ENCODE measurements at regions not wholly inside any gene's neighbourhood (a gene's known extent, or its start where the extent isn't known, plus 50 kb on each side); places are given as distances from the start of the nearest gene placed in this dataset.

DNA sequence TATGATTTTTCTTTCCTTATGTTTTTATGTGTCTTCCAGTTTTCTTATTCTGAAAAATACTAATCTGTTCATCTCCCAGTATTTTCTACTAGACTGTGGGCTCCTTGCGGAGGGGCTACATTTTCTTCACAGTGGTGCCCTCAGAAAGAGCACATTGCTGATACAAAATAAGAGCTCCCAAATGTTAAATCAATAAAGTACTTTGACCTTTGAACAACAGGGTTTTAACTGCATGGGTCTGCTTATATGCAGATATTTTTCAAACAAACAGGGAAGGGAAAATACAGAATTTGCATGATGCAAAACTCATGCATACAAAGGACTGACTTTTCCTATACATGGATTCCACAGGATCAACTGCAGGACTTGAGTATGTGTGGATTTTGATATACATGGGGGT is 79.9 kb upstream of the ACO1 start:
- no peak for TF ChIP-seq CTCF (conservative IDR thresholded peaks at IDR 0.05)
- TF ChIP-seq EZH2 (IDR thresholded peaks at IDR 0.05; ENCODE audit: low read depth) = no peak

Measured in PC-9 (cell line).